ENCODE measurements at regions not wholly inside any gene's neighbourhood (a gene's known extent, or its start where the extent isn't known, plus 50 kb on each side); places are given as distances from the start of the nearest gene placed in this dataset.

DNA sequence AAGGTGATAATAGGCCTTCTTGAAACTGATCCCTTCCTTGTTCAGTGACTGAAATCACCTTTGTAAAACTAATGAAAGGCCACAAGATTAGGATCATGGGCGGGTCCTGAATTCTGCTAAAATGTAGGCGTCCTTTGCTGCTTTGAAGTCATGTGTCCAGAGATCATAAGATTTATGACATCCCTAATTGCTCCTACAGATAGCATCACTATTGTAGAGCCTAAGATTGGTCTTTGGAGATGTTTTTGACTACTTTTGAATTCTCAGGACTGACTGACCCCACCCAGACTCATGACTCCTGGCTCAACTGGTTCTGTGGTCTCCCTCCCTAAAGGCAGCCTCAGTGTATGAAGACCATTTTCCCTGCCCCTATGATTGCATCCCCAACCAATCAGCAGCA lies 322.6 kb upstream of the SEMA3D start:
- no peaks in the 10 kb centered on the region for H3K36me3 Mint-ChIP-seq
- H3K27me3 Mint-ChIP-seq: no peaks in the 10 kb centered on the region
- H3K4me3 Mint-ChIP-seq: no peak overlapping the region
- no peaks in the 10 kb centered on the region for H3K4me1 Mint-ChIP-seq
- DNase-seq: no peak
- peaks cover 3% of the 10 kb centered on the region for H3K9me3 Mint-ChIP-seq
- H3K27ac Mint-ChIP-seq: no peak overlapping the region

DNA sequence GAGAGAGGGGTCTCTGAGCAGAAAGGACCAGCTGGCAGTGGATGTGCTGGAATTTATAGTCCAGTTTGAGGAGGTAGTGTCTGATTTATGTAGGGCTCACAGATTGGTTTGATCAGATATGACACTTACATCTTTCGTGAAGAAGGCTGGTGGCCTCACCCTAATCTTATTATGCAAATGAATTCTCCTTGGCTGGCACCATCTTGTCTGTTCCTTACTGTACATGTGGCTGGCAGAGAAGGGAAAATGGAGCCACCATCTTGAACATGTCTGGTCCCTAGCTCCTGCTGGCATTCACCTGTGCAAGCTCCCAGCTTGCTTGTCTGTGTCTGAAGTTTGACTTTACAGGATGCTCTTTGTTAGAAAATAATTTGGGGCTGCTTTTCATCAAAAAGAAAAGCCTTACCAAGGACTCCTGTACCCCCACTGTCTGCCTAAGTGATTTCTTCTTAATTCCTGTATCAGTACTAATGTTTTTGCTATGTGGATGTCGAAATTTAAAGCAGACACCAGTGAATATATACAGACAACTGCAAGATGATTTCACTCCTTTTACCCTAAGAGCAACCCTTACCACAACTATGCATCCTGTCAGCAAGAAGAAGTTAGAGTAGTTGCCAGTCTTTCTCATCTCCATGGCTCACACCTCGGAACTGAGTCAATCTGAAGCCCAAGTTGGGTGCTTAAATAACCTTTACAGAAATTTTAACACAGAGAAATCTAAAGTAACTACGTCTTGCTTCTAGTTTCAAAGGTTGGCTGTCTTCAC lies 322.0 kb upstream of the SEMA3D start:
- Mint-ChIP-seq H3K27ac (no peak overlapping the region), H3K27me3 (no peaks in the 10 kb centered on the region), H3K36me3 (no peaks in the 10 kb centered on the region), H3K9me3 (peaks cover 6% of the 10 kb centered on the region), H3K4me3 (no peak overlapping the region), H3K4me1 (no peaks in the 10 kb centered on the region)
- no peak for DNase-seq

DNA sequence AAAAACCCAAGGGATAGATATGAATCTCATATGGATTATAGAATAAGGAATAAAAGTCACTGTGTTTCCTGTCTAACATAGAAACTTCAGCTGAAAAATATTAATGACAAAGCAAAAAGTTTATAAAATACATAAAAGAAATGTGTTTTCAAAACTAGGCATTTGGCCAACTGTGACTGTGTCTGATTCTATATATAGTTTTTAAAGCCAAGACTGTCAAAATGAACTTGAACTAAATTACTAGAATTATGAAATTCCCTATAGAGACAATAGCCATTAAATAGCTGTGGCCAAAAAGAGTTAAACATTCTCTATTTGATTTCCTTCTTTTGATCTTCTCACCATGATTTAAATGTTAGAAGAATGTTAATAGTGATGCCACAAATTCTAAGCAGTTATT lies 311.2 kb upstream of the SEMA3D start:
- H3K27me3 Mint-ChIP-seq: no peaks in the 10 kb centered on the region
- no peak overlapping the region for H3K4me3 Mint-ChIP-seq
- no peak for DNase-seq
- no peaks in the 10 kb centered on the region for H3K36me3 Mint-ChIP-seq
- no peaks in the 10 kb centered on the region for H3K4me1 Mint-ChIP-seq
- H3K27ac Mint-ChIP-seq: no peak overlapping the region
- H3K9me3 Mint-ChIP-seq: peaks cover 7% of the 10 kb centered on the region

DNA sequence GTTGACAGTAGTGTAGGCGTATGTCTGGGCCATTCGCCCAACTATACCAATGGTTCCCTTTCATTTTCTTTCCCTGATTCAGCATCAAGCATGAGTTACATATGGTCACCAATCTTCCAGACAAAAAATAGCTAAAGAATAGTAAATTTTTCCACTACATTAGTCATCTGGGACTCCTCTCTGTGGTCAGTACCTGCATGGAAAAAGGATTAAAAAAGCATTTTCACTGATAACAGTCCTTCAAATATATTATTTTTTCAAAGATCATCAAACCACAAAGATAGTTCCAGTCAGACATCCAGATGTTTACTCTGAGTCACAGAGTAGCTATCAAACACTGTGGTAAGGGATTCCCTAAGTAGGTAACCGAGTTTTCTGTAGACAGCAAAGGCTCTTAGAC lies 302.6 kb upstream of the SEMA3D start:
- Mint-ChIP-seq H3K4me3 (no peak overlapping the region), H3K9me3 (peaks cover 5% of the 10 kb centered on the region), H3K27ac (no peak overlapping the region), H3K27me3 (no peaks in the 10 kb centered on the region), H3K36me3 (no peaks in the 10 kb centered on the region), H3K4me1 (no peaks in the 10 kb centered on the region)
- DNase-seq: no peak

DNA sequence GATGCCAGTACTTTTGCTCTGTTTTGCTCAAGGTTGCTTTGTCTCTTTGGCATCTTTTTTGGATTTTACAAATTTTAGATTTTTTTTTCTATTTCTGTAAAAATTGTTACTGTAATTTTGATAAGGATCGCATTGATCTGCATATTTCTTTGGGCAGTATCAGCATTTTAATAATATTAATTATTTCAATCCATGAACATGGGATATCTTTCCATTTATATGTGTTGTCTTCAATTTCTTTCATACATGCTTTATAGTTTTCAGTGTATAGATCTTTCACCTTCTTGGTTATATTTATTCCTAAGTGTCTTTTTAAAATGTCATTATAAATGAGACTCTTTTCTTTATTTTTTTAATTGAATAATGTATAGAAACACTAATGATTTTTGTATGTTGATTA lies 301.6 kb upstream of the SEMA3D start:
- no peak overlapping the region for H3K4me3 Mint-ChIP-seq
- no peak overlapping the region for H3K27ac Mint-ChIP-seq
- peaks cover 1% of the 10 kb centered on the region for H3K9me3 Mint-ChIP-seq
- no peak for DNase-seq
- no peaks in the 10 kb centered on the region for H3K27me3 Mint-ChIP-seq
- H3K4me1 Mint-ChIP-seq: no peaks in the 10 kb centered on the region
- no peaks in the 10 kb centered on the region for H3K36me3 Mint-ChIP-seq

DNA sequence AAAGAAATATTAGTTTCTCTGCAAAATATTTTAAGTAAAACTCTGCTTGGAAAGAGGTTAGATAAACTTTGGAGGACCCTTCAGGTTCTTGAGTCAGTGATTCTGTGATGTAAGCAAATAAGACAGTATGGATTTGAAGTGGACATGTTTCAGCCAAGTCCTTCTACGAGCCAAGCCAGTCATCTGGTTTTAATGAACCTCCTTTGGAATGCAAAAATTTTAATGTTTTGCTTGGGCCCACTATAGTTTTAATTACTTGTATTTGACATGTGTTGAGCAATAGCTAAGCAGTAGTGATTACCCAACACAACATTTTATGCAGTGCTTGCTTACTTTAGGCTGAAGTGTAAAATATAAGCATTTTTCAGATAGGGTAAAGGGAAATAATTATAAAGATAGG lies 296.3 kb upstream of the SEMA3D start:
- Mint-ChIP-seq H3K27ac (no peak overlapping the region), H3K9me3 (no peaks in the 10 kb centered on the region)

DNA sequence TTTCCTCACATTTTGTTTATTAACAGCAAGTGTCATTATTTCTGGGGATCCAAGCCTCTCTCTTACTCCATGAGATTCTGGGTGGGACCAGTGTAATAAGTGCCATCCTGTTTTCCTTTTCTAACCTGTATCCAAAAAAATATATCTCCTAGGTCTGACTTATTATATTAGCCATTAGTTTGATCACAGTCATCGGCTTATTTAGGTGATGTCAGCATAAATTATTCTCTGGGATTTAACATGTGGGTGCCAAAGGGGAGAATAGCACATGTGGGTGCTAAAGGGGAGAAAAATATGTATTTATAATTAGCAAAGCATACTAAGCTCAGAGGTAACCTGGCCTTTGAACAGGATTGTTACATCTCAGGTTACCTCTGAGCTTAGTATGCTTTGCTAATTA lies 293.8 kb upstream of the SEMA3D start:
- Mint-ChIP-seq H3K9me3 (no peaks in the 10 kb centered on the region), H3K27me3 (no peaks in the 10 kb centered on the region), H3K4me3 (no peak overlapping the region), H3K4me1 (no peaks in the 10 kb centered on the region), H3K36me3 (no peaks in the 10 kb centered on the region), H3K27ac (no peak overlapping the region)
- no peak for DNase-seq

More for the DNA sequence above, 296.3 kb upstream of the SEMA3D start:
- Mint-ChIP-seq H3K27me3 (no peaks in the 10 kb centered on the region), H3K36me3 (no peaks in the 10 kb centered on the region), H3K4me1 (no peaks in the 10 kb centered on the region), H3K4me3 (no peak overlapping the region)
- DNase-seq: no peak

DNA sequence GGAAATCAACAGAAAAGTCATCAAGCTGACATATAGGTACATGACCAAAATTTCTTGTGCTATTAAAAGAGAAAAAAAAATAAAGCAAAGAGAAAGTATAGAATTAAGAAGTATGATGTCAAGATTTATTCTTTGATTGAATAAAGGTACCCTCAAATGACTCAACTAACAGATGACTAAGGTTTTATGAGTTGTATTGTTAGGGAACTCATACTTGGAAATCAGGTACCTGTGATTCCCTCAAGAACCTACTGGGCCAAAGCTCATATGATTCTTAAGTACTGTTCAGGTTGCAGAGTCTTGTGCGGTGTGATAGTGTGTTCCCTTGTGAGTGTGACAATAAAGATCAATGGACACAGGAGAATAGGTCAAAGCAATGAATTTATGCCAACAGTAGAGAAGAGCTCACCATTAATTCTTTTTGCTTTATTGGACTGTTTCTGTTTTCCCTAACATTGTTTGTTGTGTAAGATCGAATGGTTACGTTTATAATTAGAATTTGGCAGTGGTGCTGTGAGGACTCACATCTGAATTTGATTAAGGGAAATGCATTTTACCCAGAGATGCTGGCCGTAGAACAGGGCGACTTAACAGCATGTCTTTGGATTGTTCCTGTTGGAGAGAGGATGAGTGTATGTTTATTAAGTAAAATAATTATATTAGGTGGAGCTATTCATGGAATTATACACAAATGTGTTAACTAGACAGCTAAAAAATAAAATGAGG lies 293.2 kb upstream of the SEMA3D start:
- no peaks in the 10 kb centered on the region for H3K4me1 Mint-ChIP-seq
- H3K27me3 Mint-ChIP-seq: no peaks in the 10 kb centered on the region
- no peak overlapping the region for H3K4me3 Mint-ChIP-seq
- DNase-seq: no peak
- H3K36me3 Mint-ChIP-seq: no peaks in the 10 kb centered on the region
- no peaks in the 10 kb centered on the region for H3K9me3 Mint-ChIP-seq
- H3K27ac Mint-ChIP-seq: no peak overlapping the region

DNA sequence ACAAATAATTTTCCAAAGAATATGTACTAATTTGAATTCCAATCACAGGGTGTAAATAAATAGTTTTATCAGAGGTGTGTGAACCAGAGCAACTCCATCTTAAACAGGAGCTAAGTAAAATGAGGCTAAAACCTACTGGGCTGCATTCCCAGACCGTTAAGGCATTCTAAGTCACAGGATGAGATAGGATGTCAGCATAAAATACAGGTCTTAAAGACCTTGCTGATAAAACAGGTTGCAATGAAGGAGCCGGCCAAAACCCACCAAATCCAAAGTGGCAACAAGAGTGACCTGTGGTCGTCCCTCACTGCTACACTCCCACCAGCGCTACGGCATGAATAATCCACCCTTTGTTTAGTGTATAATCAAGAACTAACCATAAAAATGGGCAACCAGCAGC lies 291.7 kb upstream of the SEMA3D start:
- no peak for DNase-seq
- H3K27ac Mint-ChIP-seq: no peak overlapping the region
- H3K9me3 Mint-ChIP-seq: no peaks in the 10 kb centered on the region
- H3K4me3 Mint-ChIP-seq: no peak overlapping the region
- H3K4me1 Mint-ChIP-seq: no peaks in the 10 kb centered on the region
- no peaks in the 10 kb centered on the region for H3K27me3 Mint-ChIP-seq
- no peaks in the 10 kb centered on the region for H3K36me3 Mint-ChIP-seq

DNA sequence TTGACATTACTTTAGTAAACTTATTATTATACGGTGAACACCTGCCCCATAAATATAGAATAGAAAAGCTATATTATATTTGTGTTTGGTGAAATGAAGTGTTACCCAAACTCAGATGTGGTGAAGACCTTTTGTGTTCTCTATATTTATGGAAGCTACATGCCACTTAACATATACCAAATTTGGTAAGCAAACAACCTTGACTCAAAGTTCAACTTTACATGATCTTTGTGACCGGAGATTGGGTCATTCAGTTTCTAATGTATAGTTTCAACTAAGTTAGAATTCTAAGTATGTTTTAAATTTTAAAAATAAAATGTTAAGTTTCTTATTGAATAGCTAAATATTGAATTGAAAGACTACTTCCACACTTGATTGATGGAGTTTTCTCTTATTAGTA lies 288.6 kb upstream of the SEMA3D start:
- no peaks in the 10 kb centered on the region for H3K9me3 Mint-ChIP-seq
- no peak for DNase-seq
- H3K36me3 Mint-ChIP-seq: no peaks in the 10 kb centered on the region
- H3K27me3 Mint-ChIP-seq: no peaks in the 10 kb centered on the region
- no peak overlapping the region for H3K4me3 Mint-ChIP-seq
- peaks cover 6% of the 10 kb centered on the region for H3K4me1 Mint-ChIP-seq
- no peak overlapping the region for H3K27ac Mint-ChIP-seq

DNA sequence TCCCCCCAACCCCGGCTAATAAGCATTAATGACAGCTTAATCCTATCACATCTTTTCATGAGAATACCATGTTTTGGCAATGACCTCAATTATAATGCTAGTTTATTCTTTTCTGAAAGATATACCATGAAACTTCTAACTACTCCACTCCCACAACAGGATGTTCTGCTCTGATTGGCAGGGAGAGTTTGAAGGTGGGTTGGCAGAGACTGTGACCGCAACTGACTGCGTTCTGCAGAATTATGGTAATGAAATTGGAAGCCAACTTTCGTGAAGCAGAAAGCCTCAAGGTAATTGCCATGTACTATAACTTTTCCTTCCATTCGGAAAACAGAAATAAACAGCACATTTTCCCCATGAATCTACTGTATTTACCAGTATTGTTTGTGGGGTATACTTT lies 288.2 kb upstream of the SEMA3D start:
- Mint-ChIP-seq H3K36me3 (no peaks in the 10 kb centered on the region), H3K27me3 (no peaks in the 10 kb centered on the region), H3K4me1 (peaks cover 6% of the 10 kb centered on the region), H3K9me3 (no peaks in the 10 kb centered on the region), H3K4me3 (no peak overlapping the region), H3K27ac (no peak overlapping the region)
- no peak for DNase-seq

DNA sequence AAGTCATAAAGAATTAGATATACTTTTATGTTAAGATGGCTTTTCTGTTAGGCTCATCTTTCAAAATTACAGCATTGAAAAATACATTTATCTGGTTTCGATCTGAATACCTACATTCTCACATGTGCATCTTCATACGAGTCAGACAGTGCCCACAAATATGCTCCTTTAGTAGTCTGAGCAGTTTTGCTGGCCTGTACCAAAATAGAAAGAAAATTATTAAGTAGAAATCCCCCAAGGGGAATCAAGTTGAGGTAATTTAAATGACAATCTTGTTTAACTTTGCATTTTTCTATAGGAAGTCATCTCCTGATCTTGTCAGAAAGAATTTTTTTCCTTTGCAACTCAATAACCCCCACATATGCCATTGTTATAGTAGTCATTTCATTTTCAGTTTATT lies 287.4 kb upstream of the SEMA3D start:
- no peak overlapping the region for H3K4me3 Mint-ChIP-seq
- peaks cover 6% of the 10 kb centered on the region for H3K4me1 Mint-ChIP-seq
- H3K36me3 Mint-ChIP-seq: no peaks in the 10 kb centered on the region
- no peak for DNase-seq
- no peak overlapping the region for H3K27ac Mint-ChIP-seq
- no peaks in the 10 kb centered on the region for H3K9me3 Mint-ChIP-seq
- no peaks in the 10 kb centered on the region for H3K27me3 Mint-ChIP-seq

DNA sequence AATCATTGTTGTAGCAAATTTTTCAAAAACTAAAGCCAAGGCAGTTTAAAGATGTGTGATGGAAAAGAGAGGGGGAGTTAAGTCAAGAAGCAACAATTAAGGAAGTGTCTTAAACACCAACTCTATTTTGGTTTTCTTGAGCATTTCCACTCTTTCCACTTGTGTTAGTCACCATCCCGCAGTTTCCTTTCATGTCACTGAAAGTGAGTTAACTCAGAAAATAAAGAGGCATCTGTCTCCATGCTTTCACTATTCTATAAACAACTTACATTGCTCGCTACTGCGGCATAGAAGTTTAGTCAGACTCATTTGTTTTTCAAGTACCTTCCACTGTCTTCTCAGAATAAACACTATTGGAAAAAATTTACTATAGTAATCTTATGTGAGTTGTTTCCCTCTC lies 284.9 kb upstream of the SEMA3D start:
- no peak overlapping the region for H3K4me3 Mint-ChIP-seq
- H3K27ac Mint-ChIP-seq: no peak overlapping the region
- H3K36me3 Mint-ChIP-seq: no peaks in the 10 kb centered on the region
- no peak for DNase-seq
- peaks cover 6% of the 10 kb centered on the region for H3K4me1 Mint-ChIP-seq
- no peaks in the 10 kb centered on the region for H3K9me3 Mint-ChIP-seq
- no peaks in the 10 kb centered on the region for H3K27me3 Mint-ChIP-seq

DNA sequence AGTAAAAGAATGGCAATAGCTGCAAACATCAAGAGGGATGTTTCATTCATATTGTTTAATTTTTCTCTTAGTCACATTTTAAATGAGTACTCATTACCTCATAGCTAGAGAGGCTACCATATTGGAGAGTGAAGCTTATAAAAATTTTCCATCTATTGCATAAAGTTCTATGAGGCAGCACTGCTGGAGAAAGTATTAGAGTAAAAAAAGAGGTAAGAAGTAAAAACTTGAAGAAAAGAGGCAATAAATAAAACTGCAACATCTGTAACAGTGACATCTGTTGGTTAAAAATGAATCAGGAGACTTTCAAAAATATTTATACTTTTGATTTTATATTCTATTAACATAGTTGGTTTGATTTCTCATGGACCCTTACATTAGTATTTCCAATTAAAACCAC lies 284.5 kb upstream of the SEMA3D start:
- Mint-ChIP-seq H3K4me3 (no peak overlapping the region), H3K9me3 (no peaks in the 10 kb centered on the region), H3K36me3 (no peaks in the 10 kb centered on the region), H3K4me1 (peaks cover 6% of the 10 kb centered on the region), H3K27me3 (peaks cover 3% of the 10 kb centered on the region), H3K27ac (peak overlapping the region; percentile 60)
- no peak for DNase-seq

DNA sequence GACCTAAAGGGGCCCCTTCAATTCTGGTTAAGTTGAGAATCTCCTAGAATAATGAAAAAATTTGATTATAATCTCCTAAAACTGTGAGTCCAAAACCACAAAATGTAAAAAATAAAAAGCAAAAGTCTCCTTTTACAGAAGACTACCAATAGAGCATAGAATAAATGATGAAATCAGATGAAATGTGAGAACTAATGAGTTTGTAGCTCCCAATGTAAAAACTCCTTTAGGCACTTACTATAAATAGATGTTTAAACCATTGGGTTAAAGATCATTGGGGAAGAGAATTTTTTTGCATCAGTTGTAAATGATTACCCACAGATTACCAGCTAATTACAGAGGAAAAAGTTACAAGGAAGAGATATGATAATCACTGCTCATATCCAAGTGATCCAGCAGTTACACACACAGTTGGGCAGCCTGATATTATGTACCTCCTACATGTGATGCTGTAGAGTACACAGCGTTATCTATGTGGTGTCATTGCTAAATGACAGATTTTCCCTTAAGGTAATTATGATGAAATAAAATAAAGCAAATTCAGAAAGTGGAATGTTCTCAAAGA lies 282.7 kb upstream of the SEMA3D start:
- no peak for DNase-seq
- Mint-ChIP-seq H3K27ac (no peak overlapping the region), H3K27me3 (peaks cover 3% of the 10 kb centered on the region), H3K4me3 (no peak overlapping the region), H3K9me3 (no peaks in the 10 kb centered on the region), H3K36me3 (no peaks in the 10 kb centered on the region), H3K4me1 (peaks cover 6% of the 10 kb centered on the region)
